ENCODE measurements at regions not wholly inside any gene's neighbourhood (a gene's known extent, or its start where the extent isn't known, plus 50 kb on each side); places are given as distances from the start of the nearest gene placed in this dataset.

DNA sequence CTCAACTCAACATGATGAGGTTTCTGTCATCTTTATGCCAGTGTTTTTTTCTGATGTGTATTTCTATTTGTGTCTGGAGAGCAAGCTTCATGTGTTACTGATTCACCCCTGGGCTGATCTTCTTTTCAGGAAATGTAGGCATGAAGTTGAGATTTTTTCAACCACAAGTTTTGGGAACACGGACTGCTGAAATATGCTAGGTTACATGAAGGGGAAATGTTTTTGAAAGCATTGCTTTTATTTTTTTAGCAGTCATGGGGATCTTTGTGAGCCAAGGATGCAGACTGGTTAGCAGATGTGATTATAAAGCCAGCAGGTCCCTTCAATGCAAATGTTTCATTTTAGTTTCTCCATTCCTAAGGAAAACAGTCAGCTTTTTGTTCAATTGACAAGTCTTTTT is 219.3 kb upstream of the COL8A1 start:
- H3K9ac ChIP-seq (ENCODE audit: low read length), result no peak overlapping the region
- DNase-seq, result no peak
- H3K79me2 ChIP-seq (ENCODE audit: low read length), result no peaks in the 10 kb centered on the region
- H3K9me3 ChIP-seq (replicated peaks; ENCODE audit: insufficient read depth, low read length), result no peaks in the 10 kb centered on the region
- H3F3A ChIP-seq (ENCODE audit: insufficient read depth, low read length), result no peaks in the 10 kb centered on the region
- H2AFZ ChIP-seq (ENCODE audit: low read length), result no peak overlapping the region
- TF ChIP-seq EZH2phosphoT487 (IDR thresholded peaks at IDR 0.05; ENCODE audit: low read length) (no peak), EZH2 (optimal IDR thresholded peaks at IDR 0.05; ENCODE audit: low read depth, low read length) (no peak)
- TF ChIP-seq, protein P1, sequence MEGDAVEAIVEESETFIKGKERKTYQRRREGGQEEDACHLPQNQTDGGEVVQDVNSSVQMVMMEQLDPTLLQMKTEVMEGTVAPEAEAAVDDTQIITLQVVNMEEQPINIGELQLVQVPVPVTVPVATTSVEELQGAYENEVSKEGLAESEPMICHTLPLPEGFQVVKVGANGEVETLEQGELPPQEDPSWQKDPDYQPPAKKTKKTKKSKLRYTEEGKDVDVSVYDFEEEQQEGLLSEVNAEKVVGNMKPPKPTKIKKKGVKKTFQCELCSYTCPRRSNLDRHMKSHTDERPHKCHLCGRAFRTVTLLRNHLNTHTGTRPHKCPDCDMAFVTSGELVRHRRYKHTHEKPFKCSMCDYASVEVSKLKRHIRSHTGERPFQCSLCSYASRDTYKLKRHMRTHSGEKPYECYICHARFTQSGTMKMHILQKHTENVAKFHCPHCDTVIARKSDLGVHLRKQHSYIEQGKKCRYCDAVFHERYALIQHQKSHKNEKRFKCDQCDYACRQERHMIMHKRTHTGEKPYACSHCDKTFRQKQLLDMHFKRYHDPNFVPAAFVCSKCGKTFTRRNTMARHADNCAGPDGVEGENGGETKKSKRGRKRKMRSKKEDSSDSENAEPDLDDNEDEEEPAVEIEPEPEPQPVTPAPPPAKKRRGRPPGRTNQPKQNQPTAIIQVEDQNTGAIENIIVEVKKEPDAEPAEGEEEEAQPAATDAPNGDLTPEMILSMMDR (IDR thresholded peaks at IDR 0.05; ENCODE audit: low read length), result no peak
- no peak overlapping the region for H3K27ac ChIP-seq (ENCODE audit: low read length)
- no peak overlapping the region for H3K4me3 ChIP-seq (ENCODE audit: low read length)
- H3K36me3 ChIP-seq (replicated peaks; ENCODE audit: insufficient read depth, low read length), result no peaks in the 10 kb centered on the region
- H3K4me2 ChIP-seq (ENCODE audit: low read depth, low read length), result no peak overlapping the region
- H4K20me1 ChIP-seq (ENCODE audit: insufficient read depth, low read length), result no peaks in the 10 kb centered on the region
- no peaks in the 10 kb centered on the region for H3K27me3 ChIP-seq (replicated peaks; ENCODE audit: insufficient read depth, low read length)
- H3K4me1 ChIP-seq (ENCODE audit: low read length), result no peaks in the 10 kb centered on the region
- H3K9me2 ChIP-seq (replicated peaks; ENCODE audit: insufficient read depth, low read length), result no peaks in the 10 kb centered on the region

DNA sequence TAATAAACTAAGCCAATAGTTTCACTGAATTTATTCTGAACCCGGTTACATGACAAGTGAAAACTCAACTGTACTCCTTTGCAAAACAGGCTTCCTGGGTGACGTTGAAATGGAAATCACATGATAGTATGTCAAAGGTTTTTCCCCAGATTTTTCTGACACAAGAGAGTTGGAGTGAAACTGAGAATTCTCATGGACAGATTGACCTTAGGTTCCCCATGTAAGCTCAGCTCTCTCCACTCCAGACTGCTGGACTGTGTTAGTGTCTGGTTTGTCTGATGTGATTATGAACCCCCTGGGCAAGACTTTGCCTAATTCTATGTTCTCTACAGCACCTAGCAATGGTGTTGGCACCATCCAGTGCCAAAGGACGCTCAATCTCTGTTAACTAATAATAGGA is 219.7 kb upstream of the COL8A1 start:
- Histone ChIP-seq H3K27me3 (replicated peaks; ENCODE audit: insufficient read depth, low read length) (no peaks in the 10 kb centered on the region), H3K4me3 (ENCODE audit: low read length) (no peak overlapping the region), H2AFZ (ENCODE audit: low read length) (no peak overlapping the region), H3K4me1 (ENCODE audit: low read length) (no peaks in the 10 kb centered on the region), H3K9me2 (replicated peaks; ENCODE audit: insufficient read depth, low read length) (no peaks in the 10 kb centered on the region), H3K4me2 (ENCODE audit: low read depth, low read length) (no peak overlapping the region), H4K20me1 (ENCODE audit: insufficient read depth, low read length) (no peaks in the 10 kb centered on the region), H3K9me3 (replicated peaks; ENCODE audit: insufficient read depth, low read length) (no peaks in the 10 kb centered on the region), H3K36me3 (replicated peaks; ENCODE audit: insufficient read depth, low read length) (no peaks in the 10 kb centered on the region), H3F3A (ENCODE audit: insufficient read depth, low read length) (no peaks in the 10 kb centered on the region), H3K79me2 (ENCODE audit: low read length) (no peaks in the 10 kb centered on the region), H3K9ac (ENCODE audit: low read length) (no peak overlapping the region), H3K27ac (ENCODE audit: low read length) (no peak overlapping the region)
- no peak for DNase-seq
- no peak for TF ChIP-seq EZH2phosphoT487 (IDR thresholded peaks at IDR 0.05; ENCODE audit: low read length)
- no peak for TF ChIP-seq EZH2 (optimal IDR thresholded peaks at IDR 0.05; ENCODE audit: low read depth, low read length)
- TF ChIP-seq, protein P1 (IDR thresholded peaks at IDR 0.05; ENCODE audit: low read length), result no peak

GRCh38 chr3:99418209-99418635 is 220.2 kb upstream of the COL8A1 start:
- Histone ChIP-seq H3K27me3 (replicated peaks; ENCODE audit: insufficient read depth, low read length) (no peaks in the 10 kb centered on the region), H3K27ac (ENCODE audit: low read length) (no peak overlapping the region), H4K20me1 (ENCODE audit: insufficient read depth, low read length) (no peaks in the 10 kb centered on the region), H3K79me2 (ENCODE audit: low read length) (no peaks in the 10 kb centered on the region), H3K9me3 (replicated peaks; ENCODE audit: insufficient read depth, low read length) (no peaks in the 10 kb centered on the region), H3K4me1 (ENCODE audit: low read length) (no peaks in the 10 kb centered on the region), H3K9ac (ENCODE audit: low read length) (no peak overlapping the region), H3K36me3 (replicated peaks; ENCODE audit: insufficient read depth, low read length) (no peaks in the 10 kb centered on the region), H2AFZ (ENCODE audit: low read length) (no peak overlapping the region), H3F3A (ENCODE audit: insufficient read depth, low read length) (no peaks in the 10 kb centered on the region), H3K4me2 (ENCODE audit: low read depth, low read length) (no peak overlapping the region), H3K4me3 (ENCODE audit: low read length) (no peak overlapping the region), H3K9me2 (replicated peaks; ENCODE audit: insufficient read depth, low read length) (no peaks in the 10 kb centered on the region)
- TF ChIP-seq, protein P1 (IDR thresholded peaks at IDR 0.05; ENCODE audit: low read length), result no peak
- no peak for TF ChIP-seq EZH2 (optimal IDR thresholded peaks at IDR 0.05; ENCODE audit: low read depth, low read length)
- TF ChIP-seq EZH2phosphoT487 (IDR thresholded peaks at IDR 0.05; ENCODE audit: low read length), result no peak
- DNase-seq, result no peak
